GM18870 (cell line): ENCODE measurements at regions not wholly inside any gene's neighbourhood (a gene's known extent, or its start where the extent isn't known, plus 50 kb on each side); places are given as distances from the start of the nearest gene placed in this dataset.
"Not testable (repeated sequence)": the region's sequence is repeated elsewhere in the genome, so short reads cannot be mapped to it uniquely, and the experiment has no call there.

Experiments
- ATAC-seq: cut with Tn5 transposase; IDR thresholded peaks from one replicate; pipeline ENCODE4 v1.9.1; 2021; ENCODE audit warnings: moderate library complexity; ENCODE audit not compliant: unreplicated experiment

DNA sequence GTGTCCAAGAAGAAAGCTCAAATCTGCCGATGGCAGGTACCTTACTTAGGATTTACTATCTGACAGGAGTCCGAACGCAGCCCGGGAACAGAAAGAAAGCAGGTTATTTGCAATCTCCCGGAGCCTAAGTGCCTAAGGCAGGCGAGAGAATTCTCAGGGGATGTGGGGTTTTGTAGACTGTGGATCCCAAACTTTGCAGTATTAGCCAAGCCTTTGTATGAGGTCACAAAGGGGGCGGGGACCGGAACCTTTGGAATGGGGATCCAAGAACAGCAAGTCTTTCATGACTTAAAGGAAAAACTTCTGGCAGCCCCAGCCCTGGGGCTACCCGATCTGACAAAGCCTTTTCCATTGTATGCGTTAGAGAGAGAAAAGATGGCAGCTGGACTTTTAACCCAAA lies 80.6 kb upstream of the RUBCNL start:
- ATAC-seq: not testable (repeated sequence)

- ATAC-seq: not testable (repeated sequence)
These were observed 79.0 kb upstream of the RUBCNL start for GRCh38 chr13:46466074-46466473.

DNA sequence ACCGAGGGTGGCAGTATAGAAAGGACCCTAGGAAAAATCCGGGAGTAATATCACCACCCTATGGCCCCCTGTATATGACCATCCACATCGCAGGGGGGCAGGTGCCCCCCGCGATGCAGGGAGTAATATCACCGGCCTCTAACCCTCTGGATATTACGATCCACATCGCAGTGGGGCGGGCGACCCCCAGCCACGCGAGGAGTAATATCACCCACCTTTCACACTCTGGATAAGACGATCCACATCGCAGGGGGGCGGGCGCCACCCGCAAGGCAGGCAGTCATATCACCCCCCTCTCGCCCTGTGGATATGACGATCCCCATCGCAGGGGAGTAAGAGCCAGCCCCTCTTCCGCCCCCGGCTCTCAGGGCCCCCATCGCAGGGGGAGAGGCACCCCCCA lies 76.7 kb upstream of the RUBCNL start:
- ATAC-seq: no peak

- ATAC-seq: not testable (repeated sequence)
These were observed 73.2 kb upstream of the RUBCNL start for GRCh38 chr13:46460223-46460622.

DNA sequence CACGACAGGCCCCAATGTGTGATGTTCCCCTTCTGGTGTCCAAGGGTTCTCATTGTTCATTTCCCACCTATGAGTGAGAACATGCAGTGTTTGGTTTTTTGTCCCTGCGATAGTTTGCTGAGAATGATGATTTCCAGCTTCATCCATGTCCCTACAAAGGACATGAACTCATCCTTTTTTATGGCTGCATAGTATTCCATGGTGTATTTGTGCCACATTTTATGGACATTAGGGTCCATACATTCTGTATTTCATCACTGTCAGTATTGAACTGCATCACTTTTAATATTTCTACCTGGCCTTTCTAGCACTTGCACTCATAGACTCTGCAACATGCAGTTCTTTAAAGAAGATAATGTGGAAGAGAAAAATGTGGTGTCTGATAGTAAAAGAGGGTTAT lies 70.2 kb upstream of the RUBCNL start:
- ATAC-seq: not testable (repeated sequence)

DNA sequence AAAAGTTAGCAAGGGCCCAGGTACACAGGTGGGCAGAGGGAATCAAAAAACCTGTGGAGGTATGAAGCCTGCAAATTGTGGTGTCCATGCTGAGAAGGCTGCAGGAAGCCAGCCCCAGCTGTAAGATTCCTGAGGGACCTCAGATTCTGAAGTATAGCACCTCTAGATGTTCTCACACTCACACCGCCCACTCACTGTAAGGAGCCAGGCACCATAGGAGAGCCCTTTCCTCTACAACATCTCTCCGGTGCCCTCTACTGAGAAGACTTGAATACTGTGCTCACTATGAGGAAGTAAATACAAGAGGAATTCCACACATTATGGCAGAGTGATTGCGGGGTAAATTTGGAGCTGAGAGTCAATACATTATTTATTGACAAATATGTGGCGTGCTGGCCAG lies 68.9 kb upstream of the RUBCNL start:
- peak; percentile 69 for ATAC-seq

GRCh38 chr13:46451145-46451544 lies 64.1 kb upstream of the RUBCNL start:
- not testable (repeated sequence) for ATAC-seq

DNA sequence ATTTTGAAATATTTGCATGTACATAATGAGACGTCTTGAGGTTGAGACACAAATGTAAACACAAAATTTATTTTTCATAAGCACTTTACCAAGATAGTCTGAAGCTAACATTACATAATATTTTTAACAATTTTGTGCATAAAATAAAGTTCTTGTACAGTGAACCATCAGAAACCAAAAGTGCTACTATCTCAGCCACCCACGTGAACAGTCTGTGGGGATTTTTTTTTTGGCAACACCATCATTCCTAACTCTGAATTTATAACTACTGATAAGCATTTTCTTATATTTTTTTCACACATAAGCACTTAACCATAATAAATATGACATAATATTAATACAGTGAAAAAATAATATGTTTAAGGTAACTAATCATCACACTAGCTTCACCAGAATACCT lies 62.9 kb upstream of the RUBCNL start:
- not testable (repeated sequence) for ATAC-seq

GRCh38 chr13:46448148-46448547 lies 61.1 kb upstream of the RUBCNL start:
- ATAC-seq: not testable (repeated sequence)

DNA sequence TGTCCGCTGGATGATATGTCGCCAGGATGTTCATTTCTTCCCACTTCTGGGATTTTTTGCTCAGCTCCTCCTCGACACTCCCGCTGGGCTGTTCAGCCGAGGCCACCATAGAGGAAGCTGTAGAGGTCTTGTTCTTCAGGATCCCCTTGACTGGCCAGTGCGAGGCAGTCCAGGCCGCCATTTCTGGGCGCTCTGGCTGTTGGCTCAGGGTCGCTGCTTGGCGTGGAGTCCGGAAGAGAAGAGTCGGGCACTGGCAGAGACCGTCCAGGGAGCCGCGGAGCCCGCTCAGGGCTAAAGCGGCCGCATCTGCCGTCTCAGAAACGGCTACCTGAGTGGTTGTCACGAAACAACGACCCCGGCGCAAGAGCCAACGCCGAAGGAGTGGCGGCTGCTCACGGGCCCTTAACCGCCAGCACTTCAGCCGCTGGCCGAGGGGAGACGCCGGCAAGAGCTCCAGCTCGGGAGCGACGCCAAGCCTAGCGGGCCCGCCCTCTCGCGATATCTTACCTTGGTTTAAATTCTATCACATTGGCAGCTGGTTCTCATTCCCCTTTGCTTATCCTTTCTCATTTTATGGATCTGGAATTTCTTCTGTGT lies 50.9 kb upstream of the RUBCNL start:
- ATAC-seq: not testable (repeated sequence)
